NCI-H774 (cell line): ENCODE measurements at regions not wholly inside any gene's neighbourhood (a gene's known extent, or its start where the extent isn't known, plus 50 kb on each side); places are given as distances from the start of the nearest gene placed in this dataset.
"Not testable (repeated sequence)": the region's sequence is repeated elsewhere in the genome, so short reads cannot be mapped to it uniquely, and the experiment has no call there.

ENCODE experiments used
- DNase-seq: peaks from one replicate; lab custom pipeline; 2025; lab: John Stamatoyannopoulos, UW

DNA sequence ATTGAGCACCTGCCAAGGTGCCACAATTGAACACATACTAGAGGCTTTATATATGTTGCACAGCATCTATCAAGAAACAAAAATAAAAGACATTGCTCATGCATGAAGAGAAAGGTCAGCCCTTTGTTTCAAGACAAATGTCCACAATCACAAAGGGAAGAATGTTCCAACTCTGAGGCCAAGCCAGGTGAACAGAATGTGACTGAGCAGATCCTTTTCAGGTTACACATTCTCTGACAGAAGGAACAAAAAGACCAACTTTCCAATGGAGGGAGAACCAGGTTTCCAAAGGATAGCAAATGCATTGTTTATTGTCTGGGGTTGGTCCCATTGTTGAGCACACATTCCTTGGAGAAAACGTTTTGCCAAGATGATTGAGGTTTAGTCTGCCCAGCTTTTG lies 50.2 kb upstream of the FAM174B start:
- DNase-seq: no peak

- DNase-seq: no peak
Observed at GRCh38 chr15:92706201-92706600, 50.6 kb upstream of the FAM174B start.

DNA sequence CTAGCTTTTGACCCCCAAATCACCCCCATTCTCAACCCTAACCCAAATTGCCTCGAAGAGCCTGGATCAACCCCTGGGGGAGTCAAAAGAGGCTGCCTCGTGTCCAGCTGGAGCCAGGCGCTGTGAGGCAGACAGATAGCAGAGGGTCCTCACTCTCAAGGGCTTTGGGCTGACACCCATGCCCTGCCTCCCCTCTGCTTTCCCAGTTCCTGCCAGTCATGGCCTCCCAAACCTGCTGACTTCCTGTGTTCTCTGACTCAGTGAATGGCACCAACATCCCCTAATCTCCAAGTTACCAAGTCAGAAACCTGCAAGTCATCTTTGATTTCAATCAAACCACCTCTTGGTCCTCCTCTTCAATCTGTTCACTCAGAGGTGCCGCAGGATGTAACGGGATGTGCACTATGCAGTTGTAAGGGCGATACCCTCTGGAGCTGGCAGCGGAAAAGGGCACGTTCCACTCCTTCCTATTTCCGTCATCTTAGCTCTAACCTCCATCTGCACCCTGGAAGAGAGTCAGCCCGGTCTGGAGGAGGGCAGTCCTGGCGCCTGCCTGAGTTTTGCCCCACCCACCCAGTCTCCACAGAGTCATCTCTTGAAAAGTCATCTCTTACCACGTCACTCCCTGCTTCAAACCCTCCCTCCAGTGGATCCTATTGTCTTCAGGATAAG lies 52.4 kb upstream of the FAM174B start:
- no peak for DNase-seq

GRCh38 chr15:92708635-92709034 lies 53.1 kb upstream of the FAM174B start:
- no peak for DNase-seq

DNA sequence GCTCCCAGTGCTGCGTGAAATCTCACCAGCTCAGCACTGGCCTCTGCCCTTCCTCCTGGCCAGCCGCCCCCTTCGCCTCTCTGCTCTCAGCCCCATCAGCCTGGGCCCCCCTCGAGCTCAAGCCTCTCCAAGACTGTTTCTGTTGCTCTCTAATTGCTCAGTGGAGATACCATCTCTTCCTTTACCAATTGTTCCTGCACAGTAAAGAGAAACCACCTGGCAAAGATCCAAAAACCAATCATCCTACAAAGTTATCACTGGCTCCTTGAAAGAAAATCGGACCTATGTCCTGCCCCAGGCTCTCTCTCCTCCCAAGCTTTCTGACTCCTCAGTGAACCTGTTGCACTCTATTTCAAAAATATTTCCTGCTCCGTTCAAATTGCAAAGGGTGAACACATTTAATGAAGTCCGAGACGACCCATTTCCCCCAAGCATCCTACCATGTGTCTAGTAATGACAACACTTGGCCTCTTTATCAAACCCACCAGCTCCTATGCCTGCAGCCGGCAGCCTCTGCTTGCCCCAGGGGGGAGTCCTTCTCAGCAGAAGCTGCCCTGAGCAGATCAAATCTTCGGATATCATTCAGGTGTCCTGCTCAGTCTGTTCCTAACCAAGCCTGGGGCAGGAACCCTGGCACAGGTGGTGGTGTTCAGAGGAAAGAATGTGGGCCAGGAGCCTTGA lies 53.7 kb upstream of the FAM174B start:
- DNase-seq: no peak

DNA sequence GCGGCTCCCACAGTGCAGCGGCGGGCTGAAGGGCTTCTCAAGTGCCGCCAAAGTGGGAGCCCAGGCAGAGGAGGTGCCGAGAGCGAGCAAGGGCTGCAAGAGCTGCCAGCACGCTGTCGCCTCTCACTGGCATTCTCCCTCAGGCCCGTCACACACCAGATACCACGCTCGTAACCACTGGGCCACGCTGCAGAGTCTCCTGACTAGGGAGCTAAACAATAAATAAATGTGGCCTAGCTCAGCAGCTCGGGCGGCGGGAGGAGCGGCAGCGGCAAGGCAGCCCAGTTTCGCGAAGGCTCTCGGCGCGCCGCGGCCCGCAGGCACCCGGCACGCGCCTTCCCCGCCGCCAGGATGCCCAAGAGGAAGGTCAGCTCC lies 55.9 kb upstream of the FAM174B start:
- no peak for DNase-seq

- peak; percentile 28 for DNase-seq
Observed at GRCh38 chr15:92714077-92714476, 58.5 kb upstream of the FAM174B start.

DNA sequence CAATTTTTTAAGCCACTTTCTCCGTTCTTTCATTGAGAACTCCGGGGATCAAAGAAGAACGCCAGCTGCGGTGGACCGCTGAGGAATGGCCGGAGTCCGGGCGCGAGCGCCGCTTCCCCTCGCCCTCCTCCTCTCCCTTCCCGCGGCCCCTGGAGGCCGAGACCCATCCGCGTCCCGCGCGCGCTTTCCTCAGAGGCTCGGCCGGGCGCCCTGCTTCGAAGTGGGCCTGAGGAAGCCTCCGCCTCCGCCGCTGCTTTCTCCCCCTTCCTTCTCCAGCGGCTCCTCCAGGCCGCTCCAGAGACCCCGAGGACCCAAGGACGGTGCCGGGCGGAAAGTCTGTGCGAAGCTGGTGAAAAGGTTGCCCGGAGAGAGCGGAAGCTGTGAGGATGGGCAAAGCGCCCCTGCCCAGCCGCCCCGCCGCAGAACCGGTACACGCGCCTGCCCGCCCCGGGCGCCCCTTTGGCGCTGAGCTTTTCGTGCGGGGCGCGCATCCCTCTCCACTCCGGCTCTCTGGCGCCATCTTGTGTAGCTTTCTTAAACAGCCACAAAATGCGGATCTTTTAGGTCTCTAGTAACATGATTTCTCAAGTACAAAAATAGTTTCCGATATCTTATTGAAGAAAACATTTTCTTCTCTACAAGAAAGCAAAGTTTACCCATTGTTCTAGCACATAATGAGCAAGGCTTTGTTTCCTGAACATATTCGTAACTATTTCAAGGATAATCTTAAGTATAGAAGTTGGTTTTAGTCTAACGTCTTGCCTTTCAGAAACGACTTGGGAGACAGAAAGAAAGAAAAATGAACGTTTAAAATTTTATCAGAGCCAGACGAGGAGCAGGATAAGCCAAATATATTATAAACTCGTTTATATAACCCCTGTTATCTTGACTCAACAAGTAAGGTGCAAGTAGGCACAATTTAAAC lies 59.2 kb upstream of the FAM174B start:
- DNase-seq: peak; percentile 71

- DNase-seq: no peak
Observed at GRCh38 chr15:92715758-92716157, 60.2 kb upstream of the FAM174B start.

DNA sequence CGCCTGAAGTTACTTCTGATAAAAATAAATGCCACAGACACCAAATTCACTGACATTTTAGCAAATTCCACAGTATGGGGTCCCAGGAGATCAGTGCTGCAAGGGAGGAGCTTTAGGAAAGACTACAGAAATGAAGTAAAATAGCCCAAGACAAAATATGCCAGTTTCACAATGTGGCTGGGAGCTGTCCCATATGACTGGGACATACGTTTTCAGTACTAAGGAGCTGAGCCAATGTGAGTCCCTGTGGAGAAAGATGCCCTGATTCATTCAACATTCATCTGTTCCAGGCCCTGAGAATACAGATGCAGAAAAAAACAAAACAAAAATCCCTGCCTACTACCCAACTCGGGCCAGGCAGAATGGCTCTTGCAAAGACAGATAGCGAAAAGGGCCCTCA lies 63.4 kb upstream of the FAM174B start:
- DNase-seq: no peak

GRCh38 chr15:92724144-92724543 lies 68.6 kb upstream of the FAM174B start:
- no peak for DNase-seq

DNA sequence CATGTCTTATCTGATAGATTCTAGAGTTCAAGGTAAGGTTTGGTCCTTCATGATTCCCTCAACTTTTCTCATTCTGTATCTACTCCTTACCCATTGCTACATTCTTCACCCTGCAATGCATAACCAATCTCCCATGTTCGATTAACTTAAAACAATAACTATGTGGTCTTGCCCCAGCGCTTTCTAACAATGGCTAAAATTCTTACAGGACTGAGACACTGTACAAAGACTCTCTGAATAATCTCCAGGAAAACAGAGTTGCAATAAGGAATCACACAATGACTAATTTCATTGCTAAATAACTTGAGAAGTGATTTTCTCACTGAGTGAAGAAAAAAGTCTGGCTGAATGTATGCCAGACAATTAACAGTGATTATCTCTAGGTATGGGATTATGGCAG lies 69.6 kb upstream of the FAM174B start:
- no peak for DNase-seq

GRCh38 chr15:92728266-92728665 lies 72.7 kb upstream of the FAM174B start:
- no peak for DNase-seq

GRCh38 chr15:92733090-92733933 lies 77.7 kb upstream of the FAM174B start:
- no peak for DNase-seq

DNA sequence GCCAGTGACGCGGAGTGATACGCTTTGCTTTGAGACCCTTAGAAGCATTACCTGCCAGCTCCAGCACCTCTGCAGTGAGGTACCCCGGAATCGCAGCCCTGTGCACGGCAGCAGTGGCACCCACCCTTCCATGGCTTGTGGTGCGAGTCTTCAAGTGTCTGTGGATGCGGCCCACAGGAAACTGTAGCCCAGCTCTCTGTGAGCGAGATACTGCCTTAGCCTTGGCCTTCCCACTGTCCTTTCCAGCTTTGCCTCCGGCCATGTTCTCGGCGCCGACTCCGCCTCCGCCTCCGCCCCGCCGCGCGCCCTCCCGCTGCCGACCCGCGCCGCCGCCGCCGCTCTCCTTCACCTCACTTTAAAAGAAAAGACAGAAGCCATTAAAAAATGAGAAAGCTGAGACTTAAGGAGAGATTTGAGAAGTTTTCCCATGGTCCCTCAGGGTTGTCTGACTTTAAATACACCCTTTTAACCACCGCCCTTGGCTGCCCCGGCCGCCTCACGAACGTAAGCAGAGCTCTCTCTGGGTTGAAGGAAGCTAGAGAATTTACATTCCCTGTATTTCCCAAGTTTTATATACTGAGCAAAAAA lies 78.5 kb upstream of the FAM174B start:
- peak; percentile 18 for DNase-seq

DNA sequence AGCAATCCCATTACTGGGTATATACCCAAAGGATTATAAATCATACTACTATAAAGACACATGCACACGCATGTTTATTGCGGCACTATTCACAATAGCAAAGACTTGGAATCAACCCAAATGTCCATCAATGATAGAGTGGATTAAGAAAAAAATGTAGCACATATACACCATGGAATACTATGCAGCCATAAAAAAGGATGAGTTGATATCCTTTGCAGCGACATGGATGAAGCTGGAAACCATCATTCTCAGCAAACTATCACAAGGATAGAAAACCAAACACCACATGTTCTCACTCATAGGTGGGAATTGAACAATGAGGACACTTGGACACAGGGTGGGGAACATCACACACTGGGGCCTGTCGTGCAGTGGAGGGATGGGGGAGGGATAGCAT lies 83.7 kb upstream of the FAM174B start:
- not testable (repeated sequence) for DNase-seq

GRCh38 chr15:92745845-92746271 lies 90.3 kb upstream of the FAM174B start:
- DNase-seq: no peak

DNA sequence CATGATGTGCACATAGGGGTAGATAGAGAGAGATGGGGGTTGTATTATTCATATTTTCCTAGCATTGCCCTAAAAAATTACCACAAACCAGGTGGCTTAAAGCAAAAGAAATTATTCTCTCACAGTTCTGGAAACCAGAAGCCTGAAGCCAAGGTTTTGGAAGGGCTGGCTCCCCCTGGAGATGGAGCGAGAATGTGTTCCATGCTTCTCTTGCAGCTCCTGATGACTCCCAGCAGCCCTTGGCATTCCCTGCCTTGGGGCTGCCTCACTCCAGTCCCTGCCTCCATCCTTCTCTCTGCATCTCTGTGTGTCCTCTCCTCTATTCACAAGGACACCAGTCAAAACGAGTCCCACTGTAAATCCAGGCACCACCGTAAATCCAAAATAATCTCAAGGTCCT lies 91.5 kb upstream of the FAM174B start:
- DNase-seq: no peak

DNA sequence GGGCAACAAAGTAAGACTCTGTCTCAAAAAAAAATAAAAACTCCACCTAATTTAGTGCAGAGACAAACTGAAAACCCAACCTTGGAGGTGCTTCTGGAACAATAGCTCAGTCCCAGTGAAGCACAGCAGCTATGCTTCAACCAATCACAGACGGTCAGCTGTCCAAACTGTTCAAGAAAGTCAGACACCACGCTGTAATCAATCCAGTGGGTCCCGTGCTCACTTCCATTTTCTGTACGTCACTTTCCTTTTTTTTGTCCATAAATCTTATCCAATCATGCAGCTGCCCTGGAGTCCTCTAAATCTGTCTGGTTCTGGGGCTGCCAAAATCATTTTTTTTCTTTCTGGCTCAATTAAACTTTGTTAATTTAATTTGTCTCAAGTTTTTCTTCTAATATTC lies 93.6 kb upstream of the FAM174B start:
- no peak for DNase-seq

- no peak for DNase-seq
Observed at GRCh38 chr15:92749946-92750345, 94.4 kb upstream of the FAM174B start.

DNA sequence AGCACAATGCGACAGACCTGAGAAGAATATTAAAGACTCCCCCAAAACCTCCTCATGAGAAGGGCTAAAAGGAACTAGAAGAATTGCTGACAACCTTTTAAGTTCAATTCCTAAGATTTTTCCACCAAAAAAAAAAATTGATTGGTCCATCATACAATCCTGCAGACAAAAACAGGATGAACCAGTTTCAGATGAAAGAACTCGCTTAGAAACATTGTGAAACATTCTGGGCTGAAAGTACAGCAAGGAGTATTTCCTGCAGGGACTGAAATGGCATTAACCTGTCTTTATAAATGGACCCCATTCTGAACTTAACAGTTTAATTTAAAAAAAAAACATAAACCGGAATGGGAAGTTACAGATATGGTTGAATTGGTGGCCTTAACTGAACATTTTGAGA lies 96.0 kb upstream of the FAM174B start:
- DNase-seq: no peak

- no peak for DNase-seq
Observed at GRCh38 chr15:92753591-92753990, 98.0 kb upstream of the FAM174B start.
